ENCODE measurements at regions not wholly inside any gene's neighbourhood (a gene's known extent, or its start where the extent isn't known, plus 50 kb on each side); places are given as distances from the start of the nearest gene placed in this dataset.

DNA sequence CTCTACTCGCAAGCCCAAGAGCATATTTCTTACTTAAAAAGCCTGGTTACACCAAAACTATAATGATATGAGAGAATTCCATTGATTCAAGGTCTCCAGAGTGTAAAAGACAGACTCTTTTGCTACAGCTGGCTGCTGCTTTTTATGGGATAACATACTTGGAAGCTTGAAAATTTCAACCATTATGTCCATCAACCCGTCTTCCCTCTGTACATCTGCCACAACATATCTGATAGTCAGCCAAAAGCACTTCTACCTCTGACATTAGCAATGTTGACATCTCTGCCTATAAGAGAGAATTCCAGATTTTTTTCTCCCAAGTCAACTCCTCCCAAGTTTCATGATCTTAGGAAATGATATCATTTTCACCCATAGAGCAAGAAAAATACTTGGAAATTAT lies 54.4 kb upstream of the IQCM start:
- Mint-ChIP-seq H3K36me3 (ENCODE audit: low read depth) (no peaks in the 10 kb centered on the region), H3K4me1 (no peaks in the 10 kb centered on the region), H3K4me3 (no peak overlapping the region), H3K27ac (no peak overlapping the region), H3K27me3 (no peaks in the 10 kb centered on the region)
- ATAC-seq (no peak), DNase-seq (no peak)
- H3K9me3 ChIP-seq (ENCODE audit: control insufficient read depth, low read length, poor library complexity, severe bottlenecking): peaks cover 3% of the 10 kb centered on the region

DNA sequence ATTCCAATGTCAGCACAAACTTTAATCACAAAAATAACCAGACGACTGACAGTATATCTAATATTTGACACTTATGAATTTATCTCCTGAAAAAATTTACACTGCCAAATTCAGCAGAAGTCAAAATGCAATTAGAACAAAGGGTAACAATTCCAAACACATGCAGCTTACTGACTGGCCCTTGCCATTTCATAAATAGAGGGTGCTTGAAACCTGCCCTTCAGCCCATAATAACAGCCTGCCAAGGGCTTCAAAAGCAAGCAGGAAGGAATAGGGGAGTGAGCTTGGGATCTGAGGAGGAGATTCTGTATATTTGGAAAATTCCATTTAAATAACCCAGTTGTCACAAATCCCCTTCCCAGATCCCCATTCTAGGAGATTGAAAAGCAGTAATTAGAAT lies 66.1 kb upstream of the IQCM start:
- no peaks in the 10 kb centered on the region for H3K9me3 ChIP-seq (ENCODE audit: control insufficient read depth, low read length, poor library complexity, severe bottlenecking)
- H3K4me1 Mint-ChIP-seq: no peaks in the 10 kb centered on the region

DNA sequence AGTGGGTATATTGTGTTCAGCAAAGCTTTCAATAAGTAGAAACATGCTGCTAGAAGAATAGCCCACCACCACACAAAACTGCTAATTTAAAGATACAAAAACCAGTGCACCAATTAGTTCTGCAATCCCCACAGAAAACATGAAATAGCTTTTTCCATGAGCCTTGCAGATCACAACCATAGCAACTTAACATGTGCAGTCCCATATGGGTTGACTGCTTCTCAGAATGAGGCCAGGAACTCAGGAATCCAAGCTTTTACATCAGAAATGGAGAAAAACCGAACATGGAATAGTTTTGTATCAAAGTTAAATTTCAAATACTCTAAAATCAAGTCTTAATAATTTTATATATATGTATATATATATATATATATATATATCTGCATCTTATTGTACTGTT lies 66.6 kb upstream of the IQCM start:
- no peaks in the 10 kb centered on the region for H3K36me3 Mint-ChIP-seq (ENCODE audit: low read depth)
- no peak overlapping the region for H3K4me3 Mint-ChIP-seq
- no peak overlapping the region for H3K27ac Mint-ChIP-seq
- H3K9me3 ChIP-seq (ENCODE audit: control insufficient read depth, low read length, poor library complexity, severe bottlenecking): no peaks in the 10 kb centered on the region
- H3K4me1 Mint-ChIP-seq: no peaks in the 10 kb centered on the region
- H3K27me3 Mint-ChIP-seq: peaks cover 5% of the 10 kb centered on the region
- ATAC-seq (no peak), DNase-seq (no peak)

More for the DNA sequence above, 66.1 kb upstream of the IQCM start:
- no peak overlapping the region for H3K27ac Mint-ChIP-seq
- DNase-seq (no peak), ATAC-seq (no peak)
- peaks cover 5% of the 10 kb centered on the region for H3K27me3 Mint-ChIP-seq
- no peaks in the 10 kb centered on the region for H3K36me3 Mint-ChIP-seq (ENCODE audit: low read depth)
- H3K4me3 Mint-ChIP-seq: no peak overlapping the region

DNA sequence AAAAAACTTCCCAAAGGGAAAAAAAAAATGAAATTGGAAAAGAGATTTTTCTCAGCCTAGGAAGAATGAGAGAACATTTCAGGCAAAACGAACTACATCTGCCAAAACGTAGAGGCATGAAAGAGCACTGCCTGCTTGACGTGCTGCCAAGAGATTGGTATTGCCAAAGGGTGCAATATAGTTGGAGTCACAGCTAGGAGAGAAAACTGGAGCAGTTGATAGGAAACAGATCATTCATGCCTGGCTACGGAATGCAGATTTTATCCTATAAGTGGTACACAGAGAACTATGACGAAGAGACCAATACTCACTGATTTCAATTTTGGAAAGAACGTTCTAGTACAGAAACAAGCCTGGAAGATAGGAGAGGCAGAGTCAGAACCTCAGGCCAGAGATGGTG lies 68.4 kb upstream of the IQCM start:
- no peaks in the 10 kb centered on the region for H3K4me1 Mint-ChIP-seq
- H3K36me3 Mint-ChIP-seq (ENCODE audit: low read depth): no peaks in the 10 kb centered on the region
- H3K27ac Mint-ChIP-seq: no peak overlapping the region
- H3K4me3 Mint-ChIP-seq: no peak overlapping the region
- peaks cover 2% of the 10 kb centered on the region for H3K27me3 Mint-ChIP-seq
- no peak for ATAC-seq
- DNase-seq: no peak
- H3K9me3 ChIP-seq (ENCODE audit: control insufficient read depth, low read length, poor library complexity, severe bottlenecking): no peaks in the 10 kb centered on the region

DNA sequence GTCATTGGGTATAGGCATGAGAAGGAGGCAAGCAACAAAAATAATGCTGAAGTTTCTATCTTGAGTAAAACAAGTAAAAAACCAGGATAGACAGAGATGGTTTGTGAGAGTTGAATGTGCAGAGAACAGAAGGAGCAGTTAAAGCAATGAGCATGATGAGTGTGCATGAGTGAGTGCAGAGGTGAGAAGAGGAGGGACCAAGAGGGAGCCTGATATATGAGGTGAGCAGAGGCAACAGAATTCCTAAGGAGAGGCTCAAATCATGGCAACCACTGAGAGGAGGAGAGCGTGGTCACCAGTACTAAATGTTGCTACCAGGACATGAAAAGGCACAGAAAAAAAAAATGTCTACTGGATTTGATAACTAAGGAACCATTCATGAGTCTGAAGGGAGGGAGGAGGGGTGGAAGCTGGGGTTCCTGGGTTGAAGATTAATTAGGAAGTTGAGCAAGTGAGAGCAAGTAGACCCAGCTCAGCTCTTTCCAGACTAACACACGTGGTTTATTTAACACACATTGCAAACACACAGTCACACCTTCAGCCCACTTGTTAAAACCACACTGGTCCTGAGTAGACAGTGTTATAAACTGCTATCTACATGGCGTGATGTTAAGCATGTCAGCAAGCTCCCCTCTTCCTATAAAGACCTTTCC lies 69.0 kb upstream of the IQCM start:
- H3K27ac Mint-ChIP-seq: no peak overlapping the region
- H3K9me3 ChIP-seq (ENCODE audit: control insufficient read depth, low read length, poor library complexity, severe bottlenecking): no peaks in the 10 kb centered on the region
- DNase-seq (no peak), ATAC-seq (no peak)
- H3K27me3 Mint-ChIP-seq: no peaks in the 10 kb centered on the region
- no peaks in the 10 kb centered on the region for H3K4me1 Mint-ChIP-seq
- no peaks in the 10 kb centered on the region for H3K36me3 Mint-ChIP-seq (ENCODE audit: low read depth)
- H3K4me3 Mint-ChIP-seq: no peak overlapping the region

DNA sequence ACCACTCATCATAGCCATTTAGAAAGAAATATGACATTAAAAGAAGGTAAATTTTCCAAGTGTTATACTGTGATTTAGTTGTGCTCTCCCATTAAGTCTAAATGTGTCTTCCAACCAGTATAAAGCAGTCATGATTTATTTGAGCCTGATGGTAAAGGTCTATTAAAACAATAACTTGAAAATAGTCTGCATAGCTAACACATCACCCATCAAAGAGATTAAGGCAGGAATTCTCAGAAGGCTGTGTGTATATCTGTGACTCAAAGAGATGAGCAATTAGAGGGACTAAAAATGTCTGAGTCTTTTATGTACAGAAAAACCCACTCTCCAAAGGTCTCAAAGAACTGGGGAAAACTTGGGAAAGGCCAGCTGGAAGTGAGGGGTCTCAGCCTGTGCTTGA lies 70.3 kb upstream of the IQCM start:
- ATAC-seq: no peak
- no peaks in the 10 kb centered on the region for H3K9me3 ChIP-seq (ENCODE audit: control insufficient read depth, low read length, poor library complexity, severe bottlenecking)
- DNase-seq: no peak
- H3K4me1 Mint-ChIP-seq: no peaks in the 10 kb centered on the region
- H3K4me3 Mint-ChIP-seq: no peak overlapping the region
- no peak overlapping the region for H3K27ac Mint-ChIP-seq
- H3K27me3 Mint-ChIP-seq: no peaks in the 10 kb centered on the region
- no peaks in the 10 kb centered on the region for H3K36me3 Mint-ChIP-seq (ENCODE audit: low read depth)

DNA sequence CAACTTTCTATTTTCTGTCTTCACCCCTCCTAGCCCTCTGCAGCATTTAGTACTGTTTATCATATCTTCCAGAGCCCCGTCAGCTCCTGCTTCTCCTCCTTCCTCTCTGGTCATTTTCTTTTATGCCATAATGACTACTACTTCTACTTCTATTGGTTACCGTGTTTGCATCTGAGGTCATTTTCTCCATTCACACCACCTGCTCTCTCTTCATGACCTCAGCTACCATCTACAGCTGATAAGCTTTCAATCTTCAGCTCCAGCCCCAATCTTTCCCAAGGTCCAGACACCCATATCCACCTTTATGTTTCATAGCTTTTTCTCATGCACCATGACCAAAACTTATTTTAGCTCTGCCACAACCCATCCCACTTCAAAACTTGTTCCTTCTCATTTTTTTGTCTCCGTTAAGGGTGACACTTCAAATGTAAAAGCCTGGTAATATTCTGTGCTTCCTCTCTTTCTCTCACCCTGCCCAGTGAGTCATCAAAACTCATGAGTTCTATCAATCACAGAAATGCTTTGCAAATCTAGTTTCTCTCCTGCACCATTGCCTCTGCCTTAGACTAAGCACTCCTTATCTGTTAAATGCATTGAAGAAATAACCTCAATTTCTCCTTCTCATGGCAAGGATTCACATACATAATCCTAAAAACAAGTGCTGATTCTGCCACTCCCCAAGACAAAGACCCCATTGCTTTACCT lies 71.3 kb upstream of the IQCM start:
- no peak for DNase-seq
- ATAC-seq: no peak
- no peaks in the 10 kb centered on the region for H3K4me1 Mint-ChIP-seq
- H3K27me3 Mint-ChIP-seq: no peaks in the 10 kb centered on the region
- no peak overlapping the region for H3K27ac Mint-ChIP-seq
- no peak overlapping the region for H3K4me3 Mint-ChIP-seq
- no peaks in the 10 kb centered on the region for H3K36me3 Mint-ChIP-seq (ENCODE audit: low read depth)
- H3K9me3 ChIP-seq (ENCODE audit: control insufficient read depth, low read length, poor library complexity, severe bottlenecking): no peaks in the 10 kb centered on the region

DNA sequence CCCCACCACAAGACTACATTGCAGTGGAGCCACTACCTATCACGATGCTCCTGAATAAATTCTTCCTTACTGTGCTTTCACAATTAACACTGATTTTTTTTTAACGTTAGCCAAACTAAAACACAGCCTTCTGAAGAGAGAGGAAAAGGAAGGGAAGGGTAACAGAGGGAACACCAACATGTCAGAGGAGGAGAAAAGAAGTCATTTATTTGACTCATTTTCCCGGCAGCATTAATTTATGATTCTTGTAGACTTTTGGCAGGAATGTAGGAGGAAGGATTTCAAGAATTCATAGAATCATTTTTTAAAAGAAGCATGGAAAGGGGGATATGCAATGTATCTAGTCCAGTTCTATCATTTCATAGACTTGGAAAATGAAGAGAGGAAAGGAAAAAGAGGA lies 74.3 kb upstream of the IQCM start:
- H3K4me3 Mint-ChIP-seq: no peak overlapping the region
- no peak overlapping the region for H3K27ac Mint-ChIP-seq
- no peaks in the 10 kb centered on the region for H3K9me3 ChIP-seq (ENCODE audit: control insufficient read depth, low read length, poor library complexity, severe bottlenecking)
- H3K4me1 Mint-ChIP-seq: no peaks in the 10 kb centered on the region
- no peaks in the 10 kb centered on the region for H3K36me3 Mint-ChIP-seq (ENCODE audit: low read depth)
- no peaks in the 10 kb centered on the region for H3K27me3 Mint-ChIP-seq
- ATAC-seq (no peak), DNase-seq (no peak)

DNA sequence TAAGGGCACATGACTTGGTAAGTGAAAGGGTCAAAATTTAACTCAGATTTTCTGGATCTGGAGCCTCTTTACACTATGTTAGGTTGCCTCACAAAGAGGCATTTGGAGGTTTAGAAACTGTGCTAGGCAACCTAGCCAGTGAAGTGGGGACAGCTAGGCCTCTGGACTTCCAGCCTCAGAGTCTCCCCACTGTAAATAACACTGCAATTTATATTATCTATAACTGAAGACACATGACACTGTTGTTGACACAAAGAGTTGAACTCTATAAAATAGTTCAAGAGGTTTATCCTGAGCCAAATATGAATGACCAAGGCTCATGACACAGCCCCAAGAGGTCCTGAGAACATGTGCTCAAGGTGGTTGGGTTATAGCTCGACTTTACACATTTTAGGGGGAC lies 74.9 kb upstream of the IQCM start:
- H3K9me3 ChIP-seq (ENCODE audit: control insufficient read depth, low read length, poor library complexity, severe bottlenecking): no peaks in the 10 kb centered on the region
- H3K27ac Mint-ChIP-seq: no peak overlapping the region
- no peaks in the 10 kb centered on the region for H3K27me3 Mint-ChIP-seq
- no peaks in the 10 kb centered on the region for H3K4me1 Mint-ChIP-seq
- no peak for ATAC-seq
- H3K36me3 Mint-ChIP-seq (ENCODE audit: low read depth): no peaks in the 10 kb centered on the region
- H3K4me3 Mint-ChIP-seq: no peak overlapping the region
- no peak for DNase-seq

DNA sequence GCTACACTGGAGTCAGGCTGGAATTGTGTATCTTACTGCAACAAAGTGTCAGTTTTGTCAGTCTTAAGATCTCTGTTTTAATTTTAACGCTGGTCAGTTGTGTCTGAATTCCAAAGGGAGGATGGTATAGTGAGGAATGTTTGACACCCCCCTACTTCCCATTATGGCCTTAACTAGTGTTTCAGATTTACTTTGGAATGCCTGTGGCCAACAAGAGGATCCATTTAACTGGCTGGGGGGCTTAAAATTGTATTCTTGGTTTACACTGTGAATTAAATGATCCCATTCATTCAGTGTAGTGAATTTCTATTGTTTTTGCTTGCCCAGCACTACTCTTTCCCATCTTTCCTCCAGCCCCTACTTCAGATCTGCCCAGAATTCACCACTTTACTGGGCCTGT lies 75.8 kb upstream of the IQCM start:
- DNase-seq (no peak), ATAC-seq (no peak)
- Mint-ChIP-seq H3K4me3 (no peak overlapping the region), H3K27me3 (no peaks in the 10 kb centered on the region), H3K27ac (no peak overlapping the region), H3K36me3 (ENCODE audit: low read depth) (no peaks in the 10 kb centered on the region), H3K4me1 (no peaks in the 10 kb centered on the region)
- no peaks in the 10 kb centered on the region for H3K9me3 ChIP-seq (ENCODE audit: control insufficient read depth, low read length, poor library complexity, severe bottlenecking)

DNA sequence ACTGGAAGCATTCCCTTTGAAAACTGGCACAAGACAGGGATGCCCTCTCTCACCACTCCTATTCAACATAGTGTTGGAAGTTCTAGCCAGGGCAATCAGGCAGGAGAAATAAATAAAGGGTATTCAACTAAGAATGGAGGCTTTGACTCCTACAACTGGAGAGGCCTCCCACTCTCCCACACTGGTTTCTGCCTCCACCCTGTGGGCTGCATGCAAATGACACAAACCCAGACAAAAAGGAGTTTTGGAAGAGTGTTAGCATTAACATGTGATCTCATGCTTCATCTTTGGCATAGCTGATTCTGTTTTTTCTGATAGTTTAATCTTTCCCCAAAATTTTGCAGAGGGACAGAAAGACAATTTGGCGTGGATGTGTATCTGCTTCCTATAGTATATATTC lies 80.8 kb upstream of the IQCM start:
- no peaks in the 10 kb centered on the region for H3K36me3 Mint-ChIP-seq (ENCODE audit: low read depth)
- H3K4me1 Mint-ChIP-seq: no peaks in the 10 kb centered on the region
- no peaks in the 10 kb centered on the region for H3K9me3 ChIP-seq (ENCODE audit: control insufficient read depth, low read length, poor library complexity, severe bottlenecking)
- no peak for DNase-seq
- ATAC-seq: no peak
- H3K27ac Mint-ChIP-seq: no peak overlapping the region
- H3K27me3 Mint-ChIP-seq: no peaks in the 10 kb centered on the region
- H3K4me3 Mint-ChIP-seq: no peak overlapping the region

DNA sequence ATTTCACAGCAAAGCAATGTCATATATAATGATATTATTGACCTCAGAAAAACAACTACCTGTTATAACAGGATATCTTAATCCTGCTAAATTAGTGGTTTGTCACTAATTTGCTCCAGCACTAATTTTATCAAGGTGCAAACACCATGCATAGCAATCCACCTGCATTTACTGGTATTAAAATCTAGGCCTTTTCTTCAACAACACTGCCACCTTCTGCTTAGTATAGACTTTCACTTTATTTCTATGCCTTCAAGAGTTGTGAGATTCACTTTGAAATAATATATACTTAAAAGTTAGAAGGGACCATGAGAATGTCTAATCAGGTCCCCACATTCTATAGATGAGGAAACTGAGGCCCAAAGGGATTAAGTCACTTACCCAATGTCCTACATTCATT lies 82.1 kb upstream of the IQCM start:
- no peak overlapping the region for H3K4me3 Mint-ChIP-seq
- no peak for DNase-seq

DNA sequence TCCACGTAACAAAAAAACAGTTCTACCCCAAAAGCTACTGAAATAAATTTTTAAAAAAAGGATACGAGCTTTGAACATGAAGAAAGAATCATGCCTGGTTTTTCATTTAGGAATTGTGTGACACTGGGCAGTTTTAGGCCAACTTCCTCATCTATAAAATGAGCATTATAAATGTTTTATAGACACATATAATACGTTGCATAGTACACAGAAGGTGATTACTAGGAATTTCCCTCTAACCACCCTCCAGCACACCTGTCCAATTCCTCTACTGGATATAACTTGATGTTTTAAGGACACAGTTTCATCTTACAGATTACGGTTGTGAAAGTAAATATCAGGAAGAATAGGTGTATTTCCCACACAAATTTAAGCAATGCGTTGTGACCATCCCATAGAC lies 85.5 kb upstream of the IQCM start:
- DNase-seq (no peak), ATAC-seq (no peak)
- Mint-ChIP-seq H3K36me3 (ENCODE audit: low read depth) (no peaks in the 10 kb centered on the region), H3K27me3 (peaks cover 8% of the 10 kb centered on the region), H3K4me1 (no peaks in the 10 kb centered on the region), H3K27ac (no peak overlapping the region), H3K4me3 (no peak overlapping the region)
- no peaks in the 10 kb centered on the region for H3K9me3 ChIP-seq (ENCODE audit: control insufficient read depth, low read length, poor library complexity, severe bottlenecking)

More for the DNA sequence above, 82.1 kb upstream of the IQCM start:
- no peaks in the 10 kb centered on the region for H3K27me3 Mint-ChIP-seq
- H3K9me3 ChIP-seq (ENCODE audit: control insufficient read depth, low read length, poor library complexity, severe bottlenecking): no peaks in the 10 kb centered on the region
- H3K36me3 Mint-ChIP-seq (ENCODE audit: low read depth): no peaks in the 10 kb centered on the region
- no peak for ATAC-seq
- H3K4me1 Mint-ChIP-seq: no peaks in the 10 kb centered on the region
- no peak overlapping the region for H3K27ac Mint-ChIP-seq

DNA sequence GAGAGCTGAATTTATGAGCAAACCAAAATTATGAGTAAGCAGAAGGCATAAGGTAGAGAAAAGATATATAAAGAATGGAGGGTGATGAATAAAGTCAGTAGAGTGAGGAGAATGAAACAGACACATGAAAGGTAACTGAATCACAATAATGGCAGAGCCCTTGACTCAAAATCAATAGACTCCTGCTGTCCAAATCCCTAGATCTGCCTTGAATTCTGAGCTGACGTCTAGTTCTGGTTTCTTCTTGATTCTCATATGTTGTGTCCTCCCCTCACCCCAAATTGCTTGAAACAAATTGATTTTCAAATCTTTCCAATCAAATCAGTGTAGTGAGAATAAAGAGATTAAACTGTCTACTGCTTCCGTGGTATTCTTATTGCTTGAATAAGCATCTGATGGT lies 86.6 kb upstream of the IQCM start:
- Mint-ChIP-seq H3K4me1 (no peaks in the 10 kb centered on the region), H3K27ac (no peak overlapping the region), H3K4me3 (no peak overlapping the region), H3K27me3 (peaks cover 8% of the 10 kb centered on the region), H3K36me3 (ENCODE audit: low read depth) (no peaks in the 10 kb centered on the region)
- no peaks in the 10 kb centered on the region for H3K9me3 ChIP-seq (ENCODE audit: control insufficient read depth, low read length, poor library complexity, severe bottlenecking)
- DNase-seq (no peak), ATAC-seq (no peak)
